ENCODE measurements at regions not wholly inside any gene's neighbourhood (a gene's known extent, or its start where the extent isn't known, plus 50 kb on each side); places are given as distances from the start of the nearest gene placed in this dataset.

- no peak for TF ChIP-seq POLR2AphosphoS5 (IDR thresholded peaks at IDR 0.05; ENCODE audit: borderline replicate concordance, low read depth, low read length)
- no peak for TF ChIP-seq EZH2 (IDR thresholded peaks at IDR 0.05)
Measured at GRCh38 chr2:234703258-234703657, 206.4 kb upstream of the ARL4C start.
